H1 (cell line): ENCODE measurements at regions not wholly inside any gene's neighbourhood (a gene's known extent, or its start where the extent isn't known, plus 50 kb on each side); places are given as distances from the start of the nearest gene placed in this dataset.

Experiments
- BCL11A ChIP-seq, 2 experiments: IDR thresholded peaks; one replicate each; pipeline ENCODE4 v1.6.1; 2011; ENCODE audit warnings: low read depth in 2 of 2, low read length in 2 of 2, mild to moderate bottlenecking in 2 of 2
- CHD7 ChIP-seq: fragments of 300-600 bp; sonication (generic); IDR thresholded peaks from 2 replicates; pipeline ENCODE4 v1.7.1; 2012; ENCODE audit warnings: low read length, moderate library complexity, mild to moderate bottlenecking, inconsistent platforms; ENCODE audit not compliant: insufficient replicate concordance
- EP300 ChIP-seq, 2 experiments: IDR thresholded peaks; 1 replicate in 1 of 2; 2 replicates in 1 of 2; pipeline ENCODE4 v1.6.1; 2011 to 2012; ENCODE audit warnings: low read depth in 2 of 2, low read length in 2 of 2, mild to moderate bottlenecking in 2 of 2, borderline replicate concordance in 1 of 2, inconsistent platforms in 1 of 2, moderate library complexity in 1 of 2
- GABPA ChIP-seq: IDR thresholded peaks from 2 replicates; pipeline ENCODE4 v1.6.1; 2011; ENCODE audit warnings: mild to moderate bottlenecking, low read length, moderate library complexity, borderline replicate concordance; ENCODE audit not compliant: insufficient read depth
- JUN ChIP-seq: IDR thresholded peaks from 2 replicates; pipeline ENCODE4 v1.6.1; 2011; ENCODE audit warnings: low read depth, mild to moderate bottlenecking, improper control_type of control experiment, low read length
- NANOG ChIP-seq: IDR thresholded peaks from 2 replicates; pipeline ENCODE4 v1.6.1; 2011; ENCODE audit warnings: low read length, low read depth, mild to moderate bottlenecking, inconsistent platforms; ENCODE audit not compliant: insufficient read depth, poor library complexity, severe bottlenecking
- POLR2AphosphoS5 ChIP-seq: IDR thresholded peaks from 2 replicates; pipeline ENCODE4 v1.6.1; 2011; ENCODE audit warnings: low read depth, low read length
- POU5F1 ChIP-seq: IDR thresholded peaks from 2 replicates; pipeline ENCODE4 v1.6.1; 2011; ENCODE audit warnings: low read depth, mild to moderate bottlenecking, low read length, moderate library complexity
- USF2 ChIP-seq: IDR thresholded peaks from 2 replicates; pipeline ENCODE4 v1.6.1; 2011; ENCODE audit warnings: low read length, improper control_type of control experiment
- ZNF274 ChIP-seq: IDR thresholded peaks from 2 replicates; pipeline ENCODE4 v1.7.0; 2012; ENCODE audit warnings: low read length, borderline replicate concordance; ENCODE audit errors: extremely low read depth

- no peak for TF ChIP-seq CHD7
- no peak for TF ChIP-seq NANOG
- TF ChIP-seq USF2 = no peak
- TF ChIP-seq GABPA = no peak
- TF ChIP-seq POU5F1 = no peak
- TF ChIP-seq JUN = no peak
- TF ChIP-seq BCL11A (IDR thresholded peaks at IDR 0.05; ENCODE audit: low read depth in 2 of 2, low read length in 2 of 2) = no peak
- no peak for TF ChIP-seq ZNF274
- no peak for TF ChIP-seq EP300 (IDR thresholded peaks at IDR 0.05; ENCODE audit: borderline replicate concordance in 1 of 2, low read depth in 2 of 2, low read length in 2 of 2)
- TF ChIP-seq POLR2AphosphoS5 = no peak
Measured at GRCh38 chr3:182608832-182609231, 184.5 kb upstream of the ATP11B start (continued).
